NT2/D1 (cell line): ENCODE measurements at regions not wholly inside any gene's neighbourhood (a gene's known extent, or its start where the extent isn't known, plus 50 kb on each side); places are given as distances from the start of the nearest gene placed in this dataset.
A peak's percentile ranks its signal among the peaks of the same experiment; 100 is the strongest.
"Not testable (repeated sequence)": the region's sequence is repeated elsewhere in the genome, so short reads cannot be mapped to it uniquely, and the experiment has no call there.

ENCODE experiments used
- DNase-seq: peaks from one replicate; pipeline ENCODE4 v3.0.0-alpha.2; 2011; ENCODE audit warnings: low read depth, low spot score
- H3K27me3 ChIP-seq: 2 replicates; pipeline ENCODE4 v1.6.0; 2011; ENCODE audit warnings: mild to moderate bottlenecking; ENCODE audit not compliant: insufficient read length, insufficient read depth
- H3K36me3 ChIP-seq: 2 replicates; pipeline ENCODE4 v1.6.1; 2011; ENCODE audit warnings: mild to moderate bottlenecking, low read length, mixed read lengths; ENCODE audit not compliant: insufficient read depth, insufficient read length
- H3K4me1 ChIP-seq: 2 replicates; pipeline ENCODE4 v1.5.1; 2011; ENCODE audit not compliant: insufficient read depth, insufficient read length
- H3K4me3 ChIP-seq: 2 replicates; pipeline ENCODE4 v1.5.1; 2011; ENCODE audit warnings: low read depth; ENCODE audit not compliant: insufficient read length
- H3K9ac ChIP-seq: 2 replicates; pipeline ENCODE4 v1.6.0; 2011; ENCODE audit warnings: low read depth; ENCODE audit not compliant: insufficient read length
- H3K9me3 ChIP-seq: 2 replicates; pipeline ENCODE4 v1.5.1; 2011; ENCODE audit warnings: mild to moderate bottlenecking, low read length; ENCODE audit not compliant: insufficient read depth
- SUZ12 ChIP-seq: IDR thresholded peaks from 2 replicates; pipeline ENCODE4 v1.6.1; 2011; ENCODE audit not compliant: insufficient read length, insufficient read depth; ENCODE audit errors: extremely low read depth
- YY1 ChIP-seq: IDR thresholded peaks from 2 replicates; pipeline ENCODE4 v1.6.1; 2011; ENCODE audit not compliant: insufficient read length, insufficient read depth
- ZNF274 ChIP-seq: IDR thresholded peaks from 2 replicates; pipeline ENCODE4 v1.6.1; 2011; ENCODE audit warnings: mild to moderate bottlenecking, low read depth, low read length

DNA sequence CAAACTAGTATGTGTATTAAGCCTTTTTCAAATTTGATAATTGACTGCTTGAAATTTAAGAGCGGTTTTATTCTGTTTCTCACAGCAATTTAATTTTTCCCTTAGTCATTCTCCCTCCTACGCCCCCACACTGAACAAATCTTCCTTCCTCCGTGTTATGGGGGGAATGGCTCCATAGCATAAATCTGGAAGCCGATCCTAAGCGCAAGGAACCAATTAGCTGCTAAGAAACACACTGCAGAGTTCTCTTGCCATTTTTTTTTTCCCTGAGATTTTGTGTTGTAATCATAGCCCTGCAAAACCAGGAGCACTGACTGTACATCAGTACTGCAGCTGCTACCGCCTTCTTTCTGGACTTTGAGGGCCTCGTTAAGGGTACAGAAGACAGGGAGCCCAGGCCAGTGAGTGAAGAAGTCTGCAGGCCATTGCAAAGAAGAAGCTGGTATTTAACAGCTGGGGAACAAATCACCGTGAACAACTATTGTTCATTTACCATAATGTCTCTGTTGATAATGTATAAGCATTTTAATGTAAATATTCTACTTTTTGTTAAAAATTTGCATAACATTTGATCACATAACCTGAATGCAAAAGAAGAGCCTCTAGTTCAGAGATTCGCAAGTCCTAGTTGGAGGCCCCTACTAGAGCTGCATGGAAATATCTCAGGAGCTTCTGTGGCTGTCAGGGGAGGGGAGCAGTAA lies 264.0 kb downstream of the LRATD1 start:
- Histone ChIP-seq H3K27me3 (no peaks in the 10 kb centered on the region), H3K4me1 (no peaks in the 10 kb centered on the region), H3K9me3 (no peaks in the 10 kb centered on the region), H3K9ac (no peak overlapping the region), H3K36me3 (no peaks in the 10 kb centered on the region), H3K4me3 (no peak overlapping the region)
- no peak for TF ChIP-seq SUZ12
- no peak for TF ChIP-seq YY1
- no peak for TF ChIP-seq ZNF274
- DNase-seq = no peak

GRCh38 chr2:14899621-14900414 lies 267.3 kb downstream of the LRATD1 start:
- no peak for TF ChIP-seq SUZ12
- TF ChIP-seq ZNF274 = no peak
- no peak for TF ChIP-seq YY1
- DNase-seq = no peak

DNA sequence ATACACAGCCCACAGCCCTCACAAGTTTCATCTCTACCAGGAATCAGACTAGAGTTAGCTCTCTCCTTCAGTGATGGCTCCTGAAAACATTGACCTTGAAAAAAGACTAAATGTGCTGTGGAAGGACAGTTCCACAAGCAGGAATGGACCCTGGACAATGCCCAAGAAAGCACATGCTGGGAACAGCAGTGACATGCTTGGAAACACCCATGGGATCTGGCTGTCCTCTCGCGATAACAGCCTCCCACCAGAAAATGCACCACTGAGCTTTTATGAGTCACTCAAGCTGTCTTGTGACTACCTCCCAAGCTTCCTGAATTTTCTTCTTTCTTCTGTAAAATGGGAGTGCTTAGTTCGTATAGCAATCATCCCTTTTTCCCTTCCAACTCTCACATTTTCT lies 269.2 kb downstream of the LRATD1 start:
- Histone ChIP-seq H3K27me3 (no peaks in the 10 kb centered on the region), H3K9ac (no peak overlapping the region), H3K4me3 (no peak overlapping the region), H3K36me3 (no peaks in the 10 kb centered on the region), H3K4me1 (no peaks in the 10 kb centered on the region), H3K9me3 (no peaks in the 10 kb centered on the region)
- no peak for DNase-seq
- TF ChIP-seq YY1 (no peak), ZNF274 (no peak), SUZ12 (no peak)

More at GRCh38 chr2:14899621-14900414, 267.3 kb downstream of the LRATD1 start:
- no peaks in the 10 kb centered on the region for H3K27me3 ChIP-seq
- H3K9me3 ChIP-seq = no peaks in the 10 kb centered on the region
- H3K4me1 ChIP-seq = no peaks in the 10 kb centered on the region
- no peak overlapping the region for H3K4me3 ChIP-seq
- H3K9ac ChIP-seq = no peak overlapping the region
- no peaks in the 10 kb centered on the region for H3K36me3 ChIP-seq

- Histone ChIP-seq H3K9me3 (no peaks in the 10 kb centered on the region), H3K27me3 (no peaks in the 10 kb centered on the region), H3K9ac (no peak overlapping the region), H3K4me3 (no peak overlapping the region), H3K36me3 (no peaks in the 10 kb centered on the region), H3K4me1 (no peaks in the 10 kb centered on the region)
- TF ChIP-seq ZNF274 (no peak), SUZ12 (no peak), YY1 (no peak)
- DNase-seq = no peak
Measured at GRCh38 chr2:14902953-14903352, 270.4 kb downstream of the LRATD1 start.

DNA sequence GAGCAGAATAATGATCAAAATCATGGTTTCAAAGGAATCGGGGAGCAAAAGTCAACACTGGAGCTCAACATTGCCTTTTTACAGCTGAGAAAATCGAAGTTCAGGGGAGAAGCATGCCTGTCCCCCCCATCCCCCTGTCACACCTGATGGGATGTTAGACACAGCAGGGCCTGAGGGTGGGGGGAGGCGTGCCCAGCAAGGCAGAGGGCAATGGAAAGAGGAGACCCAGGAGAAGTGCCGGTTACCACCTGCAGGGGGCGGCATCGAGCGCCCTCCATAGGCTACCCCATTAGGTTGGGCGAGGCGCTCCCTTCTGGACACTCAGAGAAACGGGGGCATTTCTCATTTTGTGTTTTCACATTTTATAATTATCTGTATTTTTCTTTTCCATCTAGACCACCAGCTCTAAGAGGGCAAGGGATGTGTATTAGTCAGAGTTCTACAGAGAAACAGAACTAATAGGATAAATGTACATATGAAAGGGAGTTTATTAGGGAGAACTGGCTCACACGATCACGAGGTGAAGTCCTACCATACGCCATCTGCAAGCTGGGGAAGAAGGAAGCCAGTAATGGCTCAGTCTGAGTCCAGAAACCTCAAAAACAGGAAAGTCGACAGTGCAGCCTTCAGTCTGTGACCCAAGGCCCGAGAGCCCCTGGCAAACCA lies 271.3 kb downstream of the LRATD1 start:
- TF ChIP-seq YY1 (no peak), SUZ12 (no peak), ZNF274 (no peak)
- Histone ChIP-seq H3K4me3 (no peak overlapping the region), H3K9ac (no peak overlapping the region), H3K4me1 (no peaks in the 10 kb centered on the region), H3K9me3 (no peaks in the 10 kb centered on the region), H3K36me3 (no peaks in the 10 kb centered on the region), H3K27me3 (no peaks in the 10 kb centered on the region)
- DNase-seq = peak; percentile 66

- H3K36me3 ChIP-seq, H3K4me1 ChIP-seq, H3K9me3 ChIP-seq, DNase-seq, H3K4me3 ChIP-seq, H3K27me3 ChIP-seq, H3K9ac ChIP-seq: not testable (repeated sequence)
Measured at GRCh38 chr2:14904378-14904777, 271.9 kb downstream of the LRATD1 start.

- TF ChIP-seq YY1 = no peak
- TF ChIP-seq ZNF274 = no peak
- TF ChIP-seq SUZ12 = no peak
- Histone ChIP-seq H3K9me3 (no peaks in the 10 kb centered on the region), H3K27me3 (no peaks in the 10 kb centered on the region), H3K9ac (no peak overlapping the region), H3K4me1 (no peaks in the 10 kb centered on the region), H3K4me3 (no peak overlapping the region), H3K36me3 (no peaks in the 10 kb centered on the region)
- DNase-seq = no peak
Measured at GRCh38 chr2:14905571-14905970, 273.1 kb downstream of the LRATD1 start.
